NCI-H146 (cell line): ENCODE measurements at regions not wholly inside any gene's neighbourhood (a gene's known extent, or its start where the extent isn't known, plus 50 kb on each side); places are given as distances from the start of the nearest gene placed in this dataset.

ENCODE experiments used
- DNase-seq: peaks from one replicate; lab custom pipeline; 2025; lab: John Stamatoyannopoulos, UW

DNA sequence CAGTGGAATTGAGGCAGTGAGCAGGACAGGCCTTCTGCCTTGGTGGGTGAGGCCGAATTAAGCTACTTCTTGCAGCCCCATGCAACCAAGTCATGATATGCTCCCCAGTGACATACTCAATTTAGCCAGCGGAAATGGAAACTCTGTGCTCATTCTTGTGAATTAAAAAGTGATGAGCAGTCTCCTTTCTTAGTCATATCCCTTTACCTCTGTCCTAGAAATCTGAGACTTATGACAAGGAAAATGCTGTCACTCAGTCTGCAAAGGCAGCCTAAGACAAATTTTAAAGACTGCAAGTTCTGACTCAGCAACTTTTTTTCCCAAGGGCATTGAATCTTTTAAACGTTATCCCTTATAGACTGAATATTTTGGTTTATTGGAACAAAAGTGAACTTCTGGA, 218.2 kb downstream of the SH3BP4 start:
- DNase-seq: no peak

GRCh38 chr2:235170536-235171521, 219.0 kb downstream of the SH3BP4 start:
- peak; percentile 92 for DNase-seq

DNA sequence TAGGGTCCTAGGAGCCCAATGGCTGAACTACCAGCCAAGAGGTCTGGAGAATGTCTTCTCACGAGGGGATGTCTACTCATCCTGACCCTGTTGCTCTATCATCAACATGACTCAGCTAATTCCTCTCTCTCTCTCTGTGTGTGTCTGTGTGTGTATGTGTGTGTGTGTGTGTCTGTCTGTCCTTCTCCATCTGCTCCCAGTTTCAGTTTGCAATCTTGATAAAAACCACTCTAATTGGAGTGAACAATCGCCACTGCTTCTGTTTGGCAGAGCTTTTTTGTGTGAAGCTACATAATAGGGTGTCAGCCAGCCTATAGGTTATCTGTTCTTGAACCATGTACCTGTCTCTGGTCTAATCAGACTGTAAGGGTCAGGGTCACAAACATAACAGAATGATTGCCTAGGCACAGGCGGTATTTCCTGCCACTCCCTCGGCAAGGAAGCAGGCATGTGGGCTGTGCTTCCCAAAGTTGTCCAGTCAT, 219.8 kb downstream of the SH3BP4 start:
- DNase-seq: peak; percentile 29

DNA sequence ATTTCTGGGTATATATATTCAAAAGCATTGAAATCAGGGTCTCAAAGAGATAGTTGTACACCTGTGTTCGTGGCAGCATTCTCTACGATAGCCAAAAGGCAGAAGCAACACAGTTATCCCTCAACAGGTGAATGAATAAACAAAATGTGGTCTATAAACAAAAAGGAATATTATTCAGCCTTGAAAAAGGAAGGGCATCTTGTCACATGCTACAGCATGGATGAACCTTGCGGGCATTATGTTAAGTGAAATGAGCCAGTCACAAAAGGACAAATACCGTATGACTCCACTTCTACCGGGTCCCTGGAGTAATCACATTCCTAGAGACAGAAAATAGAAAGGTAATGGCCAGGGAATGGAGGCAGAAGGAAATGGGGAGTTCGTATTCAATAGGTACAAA, 228.8 kb downstream of the SH3BP4 start:
- no peak for DNase-seq

DNA sequence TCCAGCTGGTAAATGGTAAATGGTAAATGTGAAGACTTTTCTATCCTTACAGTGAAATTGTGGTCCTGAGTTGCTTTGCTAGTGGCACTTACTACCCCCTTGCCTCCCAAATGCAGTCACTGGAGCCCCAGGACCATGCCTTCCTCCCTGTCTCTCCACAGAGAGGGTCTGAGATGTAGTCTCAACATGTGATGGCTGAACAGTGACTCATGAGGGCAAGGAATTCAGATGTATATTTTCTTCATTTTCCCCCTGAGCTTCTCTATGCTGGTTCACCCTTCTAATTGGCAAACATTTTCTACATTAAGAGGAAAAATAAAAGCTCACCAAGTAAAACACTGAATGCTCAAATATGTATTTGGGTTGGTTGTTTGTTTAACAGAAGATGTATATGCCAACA, 232.0 kb downstream of the SH3BP4 start:
- no peak for DNase-seq

DNA sequence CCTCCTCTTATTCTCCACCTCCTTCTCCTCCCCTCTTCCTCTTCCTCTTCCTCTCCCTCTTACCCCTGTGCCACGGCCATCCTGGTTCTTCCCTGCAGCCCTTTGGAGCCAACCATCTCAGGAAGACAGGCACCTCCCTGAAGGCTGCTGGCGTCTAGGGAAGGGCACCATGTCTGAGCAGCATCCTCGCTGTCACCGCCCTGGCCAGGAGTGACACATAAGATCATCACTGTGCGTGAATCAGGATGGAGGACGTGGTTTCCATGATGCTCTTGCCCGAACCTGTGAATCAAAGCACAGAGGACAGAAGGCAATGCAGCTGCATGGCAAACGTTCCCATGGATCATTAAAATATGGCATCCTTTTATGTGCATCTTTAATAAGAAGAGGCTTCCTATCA, 236.0 kb downstream of the SH3BP4 start:
- DNase-seq: no peak

DNA sequence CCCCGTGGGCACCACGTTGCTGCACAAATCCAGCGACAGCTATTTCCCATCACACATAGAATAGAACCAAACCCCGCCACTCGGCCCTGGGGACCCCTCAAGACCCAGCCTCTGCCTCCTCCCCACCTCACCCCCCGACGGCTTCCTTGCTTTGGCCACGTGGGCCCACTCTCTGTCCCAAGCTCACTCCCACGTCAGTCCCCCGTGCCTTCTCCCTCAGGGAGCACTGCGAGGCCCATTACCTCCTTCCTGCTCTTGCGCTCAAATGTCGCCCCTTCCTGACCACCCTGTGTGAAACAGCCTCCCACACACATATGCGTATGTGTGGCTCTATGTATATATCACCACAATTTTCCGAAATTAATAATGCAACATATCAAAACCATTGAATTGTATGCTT, 239.7 kb downstream of the SH3BP4 start:
- no peak for DNase-seq

DNA sequence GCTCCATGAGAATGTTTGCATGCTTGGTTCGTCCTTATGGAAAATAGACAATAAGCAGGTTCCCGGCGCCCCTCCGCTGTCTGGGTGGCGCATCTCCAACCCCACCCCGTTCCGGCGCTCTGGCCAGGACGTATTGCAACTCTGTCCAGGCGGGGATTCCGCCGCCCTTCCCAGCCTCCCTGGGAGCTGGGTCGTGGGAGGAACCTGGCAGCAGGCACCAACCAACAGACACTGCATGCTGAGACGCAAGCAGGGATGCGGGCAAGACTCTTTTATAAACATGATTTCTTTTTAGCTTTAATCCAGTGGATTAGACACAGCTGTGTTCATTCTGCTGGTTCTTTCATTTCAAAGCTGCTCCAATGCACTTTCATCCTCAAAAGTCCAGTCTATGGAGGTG, 240.2 kb downstream of the SH3BP4 start:
- no peak for DNase-seq

- no peak for DNase-seq
These were observed 242.5 kb downstream of the SH3BP4 start for GRCh38 chr2:235194351-235194750.

- no peak for DNase-seq
These were observed 243.0 kb downstream of the SH3BP4 start for GRCh38 chr2:235194836-235195235.

GRCh38 chr2:235195921-235196320, 244.1 kb downstream of the SH3BP4 start:
- DNase-seq: no peak

DNA sequence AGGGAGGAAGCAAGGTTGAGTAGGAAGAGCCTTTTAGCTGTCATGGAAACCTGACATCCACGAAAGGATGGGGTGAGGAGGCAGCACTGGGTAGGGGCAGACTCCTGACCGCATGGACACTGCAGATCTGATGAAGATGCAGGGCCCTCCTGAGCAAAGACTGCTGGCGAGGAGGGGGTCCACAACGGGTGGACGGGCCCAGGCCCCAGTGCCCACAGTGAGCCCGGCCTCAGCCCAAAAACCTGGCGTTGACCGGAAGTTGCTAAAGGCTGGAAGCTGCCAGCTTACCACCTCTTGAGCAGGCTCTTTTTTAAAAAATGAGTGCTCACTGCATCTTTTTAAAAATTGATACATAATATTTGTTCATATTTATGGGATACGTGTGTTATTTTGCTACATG, 247.3 kb downstream of the SH3BP4 start:
- DNase-seq: no peak

- DNase-seq: no peak
These were observed 248.4 kb downstream of the SH3BP4 start for GRCh38 chr2:235200216-235200615.

DNA sequence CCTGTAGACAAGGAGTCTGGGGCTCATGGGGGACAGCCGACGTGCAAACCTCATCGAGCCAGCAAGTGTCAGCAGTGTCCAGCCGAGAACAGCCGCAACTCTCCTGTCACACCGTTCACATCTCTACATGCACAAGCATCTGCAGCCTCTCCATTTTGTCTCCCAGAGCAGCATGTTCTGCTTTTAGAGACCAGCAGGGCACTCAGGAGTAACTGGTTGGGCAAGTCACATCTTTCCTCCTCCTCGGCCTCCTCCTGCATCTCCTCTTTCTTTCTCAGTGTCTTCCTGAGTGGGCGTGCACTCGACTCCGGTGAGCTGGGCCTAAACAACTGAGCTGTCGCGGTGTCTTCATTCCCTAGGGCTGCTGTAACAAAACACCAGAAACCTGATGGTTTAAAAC, 249.9 kb downstream of the SH3BP4 start:
- no peak for DNase-seq

DNA sequence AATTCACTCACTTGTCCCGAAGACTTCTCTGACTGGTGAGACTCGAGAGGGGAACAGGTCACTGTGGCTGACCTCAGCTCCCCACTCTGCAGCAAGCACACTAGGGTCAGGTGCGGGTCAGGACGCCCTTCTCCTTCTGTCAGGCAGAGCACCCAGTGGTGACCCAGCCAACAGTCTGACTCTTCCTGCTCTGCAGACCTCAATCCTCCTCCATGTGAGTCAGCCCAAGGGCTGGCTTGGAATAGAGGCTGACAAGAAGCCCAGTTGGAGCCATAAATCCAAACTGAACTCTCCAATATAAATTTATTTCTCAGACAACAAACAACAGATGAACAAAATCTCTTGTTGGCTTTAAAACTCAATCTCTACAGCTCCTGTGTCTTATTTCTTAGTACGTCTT, 253.1 kb downstream of the SH3BP4 start:
- DNase-seq: no peak

DNA sequence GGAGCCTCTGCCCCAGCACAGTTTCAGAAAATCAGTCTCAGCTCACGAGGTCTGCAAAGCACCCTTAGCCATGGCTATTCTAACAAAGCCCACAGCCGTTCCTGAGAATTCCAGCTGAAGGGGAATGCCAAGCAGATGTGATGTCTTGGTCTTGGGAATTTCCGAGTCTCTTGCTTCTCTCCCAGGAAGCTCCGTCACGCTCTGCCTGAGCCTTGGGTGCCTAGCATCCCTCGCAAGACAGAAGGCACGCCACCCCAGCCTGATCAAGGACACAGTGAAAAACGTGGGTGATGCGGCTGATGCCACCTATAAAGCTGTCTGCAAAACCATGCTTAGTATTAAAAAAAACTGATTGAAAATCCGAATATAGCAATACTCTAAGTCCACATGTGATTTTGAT, 254.6 kb downstream of the SH3BP4 start:
- DNase-seq: no peak

DNA sequence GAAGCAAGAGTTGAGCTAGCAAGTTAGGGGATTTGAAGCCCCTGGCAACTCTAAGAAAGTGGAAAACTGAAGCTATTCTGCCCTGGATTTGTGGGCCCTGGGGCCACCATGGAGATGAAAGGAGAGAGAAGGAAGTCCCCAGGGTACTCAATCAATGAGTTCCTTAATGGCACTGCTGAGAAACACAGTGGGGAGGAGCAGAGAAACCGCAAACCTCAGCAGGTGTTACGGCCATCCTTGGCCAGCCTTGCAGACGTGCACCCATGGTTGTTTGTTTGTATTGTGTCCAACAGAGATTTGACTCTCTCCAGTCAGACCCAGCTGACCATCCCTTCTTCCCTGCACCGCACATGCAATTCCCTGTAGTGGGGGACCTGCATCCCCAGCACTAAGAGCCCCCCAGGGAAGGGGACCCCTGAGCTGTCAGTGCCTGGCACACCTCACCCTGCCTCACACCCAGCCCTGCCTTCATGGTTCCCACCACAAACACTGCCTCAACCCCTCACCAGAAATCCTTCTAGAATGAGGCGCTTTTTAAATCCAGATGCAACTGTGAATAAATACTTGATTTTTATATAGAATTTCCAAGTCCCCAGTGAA, 255.3 kb downstream of the SH3BP4 start:
- no peak for DNase-seq

DNA sequence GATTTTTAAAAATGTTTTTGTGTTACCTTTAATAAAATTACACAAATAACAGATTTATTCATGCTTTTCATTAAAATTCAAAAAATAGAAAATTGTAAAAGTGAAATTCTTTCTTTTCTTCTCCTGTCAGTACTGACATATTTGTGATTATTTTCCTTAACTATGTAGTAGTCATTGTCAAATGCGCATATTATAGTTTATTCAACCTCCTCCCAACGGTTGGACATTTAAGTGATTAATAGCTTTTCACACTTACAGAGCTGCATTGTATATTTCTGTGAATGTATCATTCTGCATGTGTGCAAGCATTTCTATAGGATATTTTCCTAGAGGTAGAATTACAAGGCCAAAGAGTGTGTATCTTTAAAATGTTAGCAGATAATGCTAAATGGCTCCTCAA, 259.2 kb downstream of the SH3BP4 start:
- DNase-seq: no peak

DNA sequence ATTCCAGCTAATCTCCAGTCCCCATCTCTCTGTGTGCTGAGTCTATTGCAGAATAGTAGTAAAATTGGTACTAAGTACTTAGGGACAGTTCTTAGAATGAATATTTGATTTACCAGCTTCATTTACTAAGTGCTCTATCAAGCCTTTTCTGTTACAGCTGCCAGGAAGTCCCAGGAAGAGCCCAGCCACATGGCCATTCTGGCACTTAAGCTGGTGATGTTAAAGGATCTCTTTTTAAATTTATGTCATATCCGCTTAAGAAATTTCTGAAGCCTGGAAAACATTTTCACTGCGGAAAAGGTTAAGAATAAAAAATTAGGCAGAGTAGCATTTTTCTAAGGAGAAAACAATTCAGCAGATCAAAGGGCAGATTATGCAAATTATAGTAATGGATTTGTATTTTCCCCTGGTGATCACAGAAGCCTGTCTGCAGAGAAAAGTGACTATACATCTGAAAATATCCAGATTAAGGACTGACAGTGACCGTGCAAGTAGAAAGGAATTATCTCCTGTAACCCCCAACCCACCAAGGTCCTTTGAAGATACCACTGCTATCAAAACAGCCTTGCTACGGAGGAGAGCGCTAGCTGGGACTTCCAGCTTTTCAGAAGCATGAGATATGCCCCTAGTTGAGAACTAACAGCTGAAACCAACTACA, 260.8 kb downstream of the SH3BP4 start:
- DNase-seq: no peak

- DNase-seq: no peak
These were observed 263.4 kb downstream of the SH3BP4 start for GRCh38 chr2:235215248-235215647.

DNA sequence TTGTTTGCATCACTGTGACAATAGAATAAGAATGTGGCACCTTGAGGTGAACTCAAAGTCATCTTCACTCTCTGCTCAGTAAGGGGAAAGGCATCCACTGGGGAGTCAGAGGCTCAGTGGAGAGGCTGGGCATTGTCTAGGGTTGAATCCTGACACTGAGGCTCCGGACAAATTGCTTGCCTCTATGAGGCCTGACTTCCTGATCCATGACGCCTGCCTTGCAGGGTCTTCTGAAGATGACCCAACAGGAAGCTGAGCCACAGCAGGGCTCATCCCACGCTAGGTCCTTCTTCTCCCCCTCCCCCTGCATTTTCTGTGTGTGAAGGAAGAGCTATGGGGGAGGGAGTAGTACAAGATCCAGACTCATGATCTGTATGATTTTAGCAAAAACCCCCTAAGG, 265.1 kb downstream of the SH3BP4 start:
- DNase-seq: no peak

DNA sequence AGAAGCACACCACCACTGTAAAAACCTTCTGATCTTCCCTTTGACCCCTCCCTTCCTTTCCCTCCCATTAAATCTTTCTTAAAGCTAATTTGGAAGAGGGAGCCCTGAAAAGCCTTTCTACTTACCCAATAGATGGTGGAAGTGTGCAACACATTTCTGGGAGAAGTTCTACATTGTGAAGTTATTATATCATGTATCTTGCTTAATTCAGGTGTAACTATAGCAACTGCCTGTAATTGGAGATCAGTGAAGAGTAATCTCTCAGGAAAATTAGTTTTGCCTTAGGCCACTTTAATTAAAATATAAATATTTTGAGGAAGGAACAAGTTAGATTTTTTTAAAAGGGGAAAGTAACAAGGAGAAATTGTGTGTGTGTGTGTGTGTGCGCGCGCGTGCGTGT, 266.0 kb downstream of the SH3BP4 start:
- no peak for DNase-seq

DNA sequence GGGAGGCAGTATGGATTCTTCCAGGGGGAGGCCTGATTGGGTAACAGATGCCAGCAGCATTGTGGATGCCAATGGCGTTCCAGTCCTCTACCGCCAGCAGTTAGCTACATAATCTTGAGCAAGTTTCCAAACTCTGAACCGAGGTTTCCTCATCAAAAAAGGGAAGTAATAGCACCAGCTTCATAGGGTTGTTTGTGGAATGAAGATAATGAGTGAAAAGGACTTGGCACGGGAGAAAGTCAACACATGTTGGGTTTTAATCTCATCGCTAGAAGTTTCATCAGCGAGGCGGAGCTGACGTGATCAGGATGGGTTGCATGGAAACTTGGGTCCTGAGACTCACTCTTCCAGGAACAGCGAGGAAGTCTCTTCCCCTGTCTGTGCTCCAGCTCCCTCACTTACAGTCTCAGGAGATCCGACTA, 266.7 kb downstream of the SH3BP4 start:
- DNase-seq: no peak
